ENCODE measurements at regions not wholly inside any gene's neighbourhood (a gene's known extent, or its start where the extent isn't known, plus 50 kb on each side); places are given as distances from the start of the nearest gene placed in this dataset.

GRCh38 chr4:79235095-79235494, 90.8 kb downstream of the NAA11 start:
- DNase-seq (no peak), ATAC-seq (no peak)
- Mint-ChIP-seq H3K4me1 (ENCODE audit: low read depth) (no peaks in the 10 kb centered on the region), H3K4me3 (no peak overlapping the region), H3K27ac (no peak overlapping the region), H3K36me3 (ENCODE audit: low read depth) (no peaks in the 10 kb centered on the region), H3K27me3 (peaks cover 2% of the 10 kb centered on the region), H3K9me3 (no peaks in the 10 kb centered on the region)
- CTCF ChIA-PET, result no interaction called here
- TF ChIP-seq CTCF (IDR thresholded peaks at IDR 0.05), result no peak
- POLR2A ChIA-PET, result no interaction called here
- intact Hi-C loops (cut with micrococcal nuclease), result no loop called here

- Mint-ChIP-seq H3K4me1 (ENCODE audit: low read depth) (no peaks in the 10 kb centered on the region), H3K36me3 (ENCODE audit: low read depth) (no peaks in the 10 kb centered on the region), H3K9me3 (no peaks in the 10 kb centered on the region), H3K27me3 (peaks cover 2% of the 10 kb centered on the region), H3K27ac (no peak overlapping the region), H3K4me3 (no peak overlapping the region)
- POLR2A ChIA-PET, result no interaction called here
- DNase-seq (no peak), ATAC-seq (no peak)
- TF ChIP-seq CTCF (IDR thresholded peaks at IDR 0.05), result no peak
- CTCF ChIA-PET, result no interaction called here
- intact Hi-C loops (cut with micrococcal nuclease), result no loop called here
Measured at GRCh38 chr4:79233820-79234219, 92.0 kb downstream of the NAA11 start.

- Mint-ChIP-seq H3K36me3 (ENCODE audit: low read depth) (no peaks in the 10 kb centered on the region), H3K27me3 (no peaks in the 10 kb centered on the region), H3K4me1 (ENCODE audit: low read depth) (no peaks in the 10 kb centered on the region), H3K9me3 (no peaks in the 10 kb centered on the region), H3K27ac (no peak overlapping the region), H3K4me3 (no peak overlapping the region)
- no peak for TF ChIP-seq CTCF (IDR thresholded peaks at IDR 0.05)
- ATAC-seq, result no peak
- intact Hi-C loops (cut with micrococcal nuclease), result no loop called here
- ChIA-PET CTCF (no interaction called here), POLR2A (no interaction called here)
- no peak for DNase-seq
Measured at GRCh38 chr4:79232540-79232939, 93.3 kb downstream of the NAA11 start.

- DNase-seq, result no peak
- ATAC-seq, result no peak
- Mint-ChIP-seq H3K36me3 (ENCODE audit: low read depth) (no peaks in the 10 kb centered on the region), H3K27ac (no peak overlapping the region), H3K27me3 (no peaks in the 10 kb centered on the region), H3K4me3 (no peak overlapping the region), H3K9me3 (no peaks in the 10 kb centered on the region), H3K4me1 (ENCODE audit: low read depth) (no peaks in the 10 kb centered on the region)
- intact Hi-C loops (cut with micrococcal nuclease), result no loop called here
- CTCF ChIA-PET, result no interaction called here
- TF ChIP-seq CTCF (IDR thresholded peaks at IDR 0.05), result no peak
- POLR2A ChIA-PET, result no interaction called here
Measured at GRCh38 chr4:79227860-79228259, 98.0 kb downstream of the NAA11 start.

GRCh38 chr4:79225360-79225759, 100.5 kb downstream of the NAA11 start:
- Mint-ChIP-seq H3K36me3 (ENCODE audit: low read depth) (no peaks in the 10 kb centered on the region), H3K9me3 (no peaks in the 10 kb centered on the region), H3K27ac (no peak overlapping the region), H3K27me3 (no peaks in the 10 kb centered on the region), H3K4me1 (ENCODE audit: low read depth) (no peaks in the 10 kb centered on the region), H3K4me3 (no peak overlapping the region)
- intact Hi-C loops (cut with micrococcal nuclease), result no loop called here
- DNase-seq (no peak), ATAC-seq (no peak)
- ChIA-PET POLR2A (no interaction called here), CTCF (no interaction called here)
- TF ChIP-seq CTCF (IDR thresholded peaks at IDR 0.05), result no peak

All from activated CD8-positive, alpha-beta T cell treated with anti-CD3 and anti-CD28 coated beads for 36 hours (primary cell).